Mucosa of descending colon (tissue), 3 donors: ENCODE measurements at regions not wholly inside any gene's neighbourhood (a gene's known extent, or its start where the extent isn't known, plus 50 kb on each side); places are given as distances from the start of the nearest gene placed in this dataset.

ENCODE experiments used
- ATAC-seq: fragments of 200-7000 bp; cut with Tn5 transposase; one replicate; pipeline ENCODE4 v1.9.1; 2020; ENCODE audit warnings: mild to moderate bottlenecking, moderate library complexity
- DNase-seq, 3 donors: peaks; one replicate each; pipeline ENCODE4 v3.0.0-alpha.2; 2020
- H3K36me3 ChIP-seq: fragments of 200-600 bp; one replicate; pipeline ENCODE4 v1.8.0; 2021; ENCODE audit warnings: low read depth, mild to moderate bottlenecking
- H3K4me1 ChIP-seq: fragments of 200-600 bp; one replicate; pipeline ENCODE4 v1.8.0; 2021; ENCODE audit warnings: low read depth, mild to moderate bottlenecking
- H3K4me3 ChIP-seq: fragments of 200-600 bp; one replicate; pipeline ENCODE4 v1.8.0; 2021; ENCODE audit warnings: mild to moderate bottlenecking
- H3K9me3 ChIP-seq: fragments of 200-600 bp; one replicate; pipeline ENCODE4 v1.8.0; 2021; ENCODE audit warnings: mild to moderate bottlenecking
- CTCF ChIP-seq: fragments of 200-600 bp; IDR thresholded peaks from one replicate; pipeline ENCODE4 v1.8.0; 2022; ENCODE audit warnings: antibody characterized with exemption, mild to moderate bottlenecking
- intact Hi-C, 2 donors: fragments of 100-400 bp; cut with DNase I in 1 of 2; cut with micrococcal nuclease in 1 of 2; formaldehyde crosslinking; loops; one replicate each; pipeline versions ENCODE4 v1.11.0 to v1.11.1; 2022; cut with DNase I, micrococcal nuclease
- donor health status: DM: no; HTN: no; CAD: no; lungs with moderate emphysema.
- donor health status: DM: no; HTN: no; CAD: no.
- donor health status: DM: no; HTN: yes; CAD: no.

DNA sequence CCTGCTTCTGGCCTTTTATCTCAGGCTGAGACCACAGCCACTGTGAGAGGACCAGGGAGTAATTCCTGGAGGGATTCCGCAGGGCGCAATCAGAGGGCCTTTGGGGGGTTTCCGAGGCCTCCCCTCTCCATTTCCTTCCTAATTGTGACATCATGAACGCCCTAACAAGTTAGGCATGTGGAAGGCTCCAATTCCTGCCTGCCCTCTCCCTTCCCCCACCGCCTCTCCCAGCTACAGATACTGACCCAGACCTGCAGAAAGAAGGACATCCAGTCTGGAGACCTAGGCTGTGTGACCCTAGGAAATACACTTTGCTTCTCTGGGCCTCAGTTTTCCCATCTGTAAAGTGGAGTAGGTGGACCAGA is 637.9 kb downstream of the MED13L start:
- H3K36me3 ChIP-seq: no peaks in the 10 kb centered on the region
- no peak for TF ChIP-seq CTCF
- DNase-seq: no peak
- H3K4me3 ChIP-seq: no peak overlapping the region
- ATAC-seq: no peak
- intact Hi-C loops: no loop called here
- H3K4me1 ChIP-seq: no peaks in the 10 kb centered on the region
- no peaks in the 10 kb centered on the region for H3K9me3 ChIP-seq

GRCh38 chr12:115638733-115639647 is 638.5 kb downstream of the MED13L start:
- DNase-seq (peak in 2 of 3 donors; percentile 21 to 41), ATAC-seq (peak; percentile 91)
- Histone ChIP-seq H3K36me3 (no peaks in the 10 kb centered on the region), H3K9me3 (no peaks in the 10 kb centered on the region), H3K4me1 (no peaks in the 10 kb centered on the region), H3K4me3 (no peak overlapping the region)
- intact Hi-C loops: no loop called here
- TF ChIP-seq CTCF: no peak

GRCh38 chr12:115636546-115636945 is 640.9 kb downstream of the MED13L start:
- no peaks in the 10 kb centered on the region for H3K4me1 ChIP-seq
- no peak for TF ChIP-seq CTCF
- intact Hi-C loops: no loop called here
- H3K4me3 ChIP-seq: no peak overlapping the region
- H3K9me3 ChIP-seq: no peaks in the 10 kb centered on the region
- H3K36me3 ChIP-seq: no peaks in the 10 kb centered on the region
- no peak for ATAC-seq
- no peak for DNase-seq

DNA sequence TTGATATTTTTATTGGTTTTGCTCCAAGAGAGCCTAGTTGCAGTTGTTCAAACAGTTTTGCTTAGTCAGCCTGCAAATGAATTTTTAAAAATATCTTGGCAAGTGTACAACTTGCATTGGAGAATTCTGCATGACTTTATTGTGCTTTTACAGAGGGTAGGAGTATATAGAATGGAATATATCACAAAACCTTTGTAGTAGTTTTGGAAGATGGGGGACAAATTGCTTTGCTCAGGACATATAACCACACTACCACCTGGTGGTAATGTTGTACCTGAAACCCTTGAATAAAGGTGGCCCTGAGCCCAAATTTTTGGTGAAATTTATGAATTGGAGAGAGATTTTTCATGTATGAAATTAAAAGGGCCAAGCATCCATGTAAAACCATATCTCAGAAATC is 645.2 kb downstream of the MED13L start:
- Histone ChIP-seq H3K4me3 (no peak overlapping the region), H3K9me3 (no peaks in the 10 kb centered on the region), H3K36me3 (no peaks in the 10 kb centered on the region), H3K4me1 (no peaks in the 10 kb centered on the region)
- no peak for TF ChIP-seq CTCF
- DNase-seq (no peak), ATAC-seq (no peak)
- intact Hi-C loops: no loop called here

GRCh38 chr12:115630136-115630535 is 647.4 kb downstream of the MED13L start:
- Histone ChIP-seq H3K36me3 (no peaks in the 10 kb centered on the region), H3K4me1 (no peaks in the 10 kb centered on the region), H3K9me3 (no peaks in the 10 kb centered on the region), H3K4me3 (no peak overlapping the region)
- DNase-seq: no peak
- intact Hi-C loops: no loop called here
- TF ChIP-seq CTCF: no peak
- ATAC-seq: no peak
